KMS-11 (cell line): ENCODE measurements at regions not wholly inside any gene's neighbourhood (a gene's known extent, or its start where the extent isn't known, plus 50 kb on each side); places are given as distances from the start of the nearest gene placed in this dataset.

Experiments used
- H2AFZ ChIP-seq: fragments of 200-600 bp; sonication (generic); 2 replicates; pipeline ENCODE4 v1.6.1; 2016; ENCODE audit warnings: antibody characterized with exemption, mixed run types, low read depth
- H3K27ac ChIP-seq: fragments of 200-600 bp; sonication (generic); 2 replicates; pipeline ENCODE4 v1.6.1; 2016; ENCODE audit warnings: mild to moderate bottlenecking, mixed run types
- H3K27me3 ChIP-seq: fragments of 200-600 bp; sonication (generic); 2 replicates; pipeline ENCODE4 v1.6.1; 2017; ENCODE audit warnings: mild to moderate bottlenecking, low read depth, mixed run types, moderate library complexity; ENCODE audit not compliant: insufficient read depth
- H3K36me3 ChIP-seq: fragments of 200-600 bp; sonication (generic); 2 replicates; pipeline ENCODE4 v1.6.1; 2017; ENCODE audit warnings: mild to moderate bottlenecking, mixed run types; ENCODE audit not compliant: insufficient read depth
- H3K4me1 ChIP-seq: fragments of 200-600 bp; sonication (generic); 2 replicates; pipeline ENCODE4 v1.6.1; 2016; ENCODE audit warnings: mild to moderate bottlenecking, low read depth, mixed run types; ENCODE audit not compliant: poor library complexity, severe bottlenecking
- H3K4me2 ChIP-seq: fragments of 200-600 bp; sonication (generic); 2 replicates; pipeline ENCODE4 v1.7.0; 2016; ENCODE audit warnings: mild to moderate bottlenecking, mixed run types
- H3K4me3 ChIP-seq: fragments of 200-600 bp; sonication (generic); IDR thresholded peaks from 2 replicates; pipeline ENCODE4 v1.6.1; 2017; ENCODE audit warnings: low read depth, low read length, mixed read lengths; ENCODE audit not compliant: insufficient read depth
- H3K79me2 ChIP-seq: fragments of 200-600 bp; sonication (generic); 2 replicates; pipeline ENCODE4 v1.6.1; 2016; ENCODE audit warnings: low read depth, mixed run types; ENCODE audit not compliant: insufficient read depth
- H3K9ac ChIP-seq: fragments of 200-600 bp; sonication (generic); 2 replicates; pipeline ENCODE4 v1.6.1; 2016; ENCODE audit warnings: mild to moderate bottlenecking, mixed run types
- H4K20me1 ChIP-seq: fragments of 200-600 bp; sonication (generic); 2 replicates; pipeline ENCODE4 v1.6.1; 2016; ENCODE audit warnings: mild to moderate bottlenecking, mixed run types; ENCODE audit not compliant: insufficient read depth
- TF ChIP-seq, protein P1 (sequence below): fragments of 200-600 bp; sonication (generic); conservative IDR thresholded peaks from 2 replicates; pipeline ENCODE4 v1.6.1; 2017; ENCODE audit warnings: low read depth, mild to moderate bottlenecking, antibody characterized with exemption, low read length, moderate library complexity, mixed read lengths

DNA sequence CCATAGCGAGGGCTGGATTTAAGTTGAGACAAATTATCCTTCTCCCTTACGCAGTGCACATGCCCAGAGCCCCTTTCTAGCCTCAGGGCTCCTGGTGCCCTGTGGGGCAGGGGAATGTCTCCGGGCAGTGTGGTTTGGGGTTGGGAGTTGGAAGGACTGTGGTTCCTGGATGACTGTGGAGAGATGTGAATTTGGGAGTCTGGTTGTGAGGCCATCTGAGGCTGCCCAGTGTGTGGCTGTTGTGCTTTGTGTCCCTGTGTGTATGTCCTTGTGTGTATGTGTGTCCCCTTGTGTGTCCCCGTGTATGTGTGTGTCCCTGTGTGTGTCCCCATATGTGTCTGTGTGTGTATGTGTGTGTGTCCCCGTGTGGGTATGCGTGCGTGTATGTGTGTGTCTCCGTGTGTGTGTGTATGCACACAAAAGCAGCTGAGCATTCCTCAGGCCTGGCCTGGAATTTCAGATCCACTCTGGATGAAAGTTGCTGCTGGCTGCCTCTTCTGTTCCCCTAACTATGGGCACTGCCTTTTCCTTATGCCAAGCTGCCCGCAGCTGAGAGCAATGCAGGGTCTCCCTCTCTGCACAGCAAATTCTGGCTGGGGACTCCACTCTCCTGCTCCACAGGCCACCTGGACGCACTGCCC is 65.4 kb downstream of the UBIAD1 start:
- Histone ChIP-seq H3K4me3 (no peak overlapping the region), H2AFZ (no peak overlapping the region), H3K9ac (no peak overlapping the region), H3K27ac (no peak overlapping the region), H3K27me3 (peaks cover 77% of the 10 kb centered on the region), H4K20me1 (no peaks in the 10 kb centered on the region), H3K4me1 (no peaks in the 10 kb centered on the region), H3K4me2 (no peak overlapping the region), H3K36me3 (no peaks in the 10 kb centered on the region), H3K79me2 (no peaks in the 10 kb centered on the region)
- TF ChIP-seq, protein P1, sequence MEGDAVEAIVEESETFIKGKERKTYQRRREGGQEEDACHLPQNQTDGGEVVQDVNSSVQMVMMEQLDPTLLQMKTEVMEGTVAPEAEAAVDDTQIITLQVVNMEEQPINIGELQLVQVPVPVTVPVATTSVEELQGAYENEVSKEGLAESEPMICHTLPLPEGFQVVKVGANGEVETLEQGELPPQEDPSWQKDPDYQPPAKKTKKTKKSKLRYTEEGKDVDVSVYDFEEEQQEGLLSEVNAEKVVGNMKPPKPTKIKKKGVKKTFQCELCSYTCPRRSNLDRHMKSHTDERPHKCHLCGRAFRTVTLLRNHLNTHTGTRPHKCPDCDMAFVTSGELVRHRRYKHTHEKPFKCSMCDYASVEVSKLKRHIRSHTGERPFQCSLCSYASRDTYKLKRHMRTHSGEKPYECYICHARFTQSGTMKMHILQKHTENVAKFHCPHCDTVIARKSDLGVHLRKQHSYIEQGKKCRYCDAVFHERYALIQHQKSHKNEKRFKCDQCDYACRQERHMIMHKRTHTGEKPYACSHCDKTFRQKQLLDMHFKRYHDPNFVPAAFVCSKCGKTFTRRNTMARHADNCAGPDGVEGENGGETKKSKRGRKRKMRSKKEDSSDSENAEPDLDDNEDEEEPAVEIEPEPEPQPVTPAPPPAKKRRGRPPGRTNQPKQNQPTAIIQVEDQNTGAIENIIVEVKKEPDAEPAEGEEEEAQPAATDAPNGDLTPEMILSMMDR, result no peak

DNA sequence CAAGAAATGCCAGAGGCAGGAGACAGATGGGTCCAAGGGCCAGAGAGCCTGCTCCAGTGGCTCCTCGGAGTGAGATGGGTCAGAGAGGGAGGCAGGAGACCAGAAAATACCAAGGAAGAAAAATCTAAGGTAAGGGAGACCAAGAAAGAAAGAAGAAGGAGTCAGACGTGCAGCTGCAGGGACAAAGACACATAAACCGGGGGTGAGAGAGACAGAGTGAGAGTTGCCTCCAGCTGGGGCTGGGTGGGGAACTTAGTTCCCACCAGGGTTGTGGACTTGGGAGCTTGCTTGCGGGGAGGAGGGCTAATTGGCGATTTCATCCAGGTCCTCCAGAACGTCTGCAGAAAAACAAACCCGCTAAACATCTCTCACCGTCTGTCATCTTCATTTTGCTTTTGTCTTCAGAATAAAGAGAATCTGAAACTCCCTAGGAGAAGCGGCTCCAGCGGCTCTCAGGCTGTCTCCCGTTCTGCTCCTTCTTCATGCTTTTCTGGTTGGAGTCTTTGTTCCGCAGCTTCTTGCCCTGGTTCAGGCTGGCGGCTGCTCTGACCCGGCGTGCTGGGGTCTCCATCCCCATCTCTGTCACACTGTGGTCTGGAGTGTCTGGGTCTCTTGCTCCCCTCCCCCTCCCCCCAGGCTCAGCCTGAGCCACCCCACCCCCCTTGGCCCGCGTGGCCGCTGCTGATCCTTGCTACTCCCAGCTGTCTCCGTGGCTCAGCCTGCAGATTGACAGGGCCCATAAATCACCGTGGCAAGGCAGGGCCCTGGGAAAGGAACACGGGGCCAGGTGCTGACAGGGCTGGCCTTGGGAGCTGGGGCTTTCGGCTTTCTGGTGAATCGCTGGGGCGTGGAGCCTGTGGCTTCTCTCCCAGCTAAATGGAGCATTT is 66.6 kb downstream of the UBIAD1 start:
- Histone ChIP-seq H2AFZ (no peak overlapping the region), H3K4me2 (no peak overlapping the region), H3K27me3 (peaks cover 76% of the 10 kb centered on the region), H3K9ac (no peak overlapping the region), H3K4me1 (no peaks in the 10 kb centered on the region), H3K4me3 (no peak overlapping the region), H3K36me3 (no peaks in the 10 kb centered on the region), H4K20me1 (no peaks in the 10 kb centered on the region), H3K27ac (no peak overlapping the region), H3K79me2 (no peaks in the 10 kb centered on the region)
- TF ChIP-seq, protein P1, result no peak

DNA sequence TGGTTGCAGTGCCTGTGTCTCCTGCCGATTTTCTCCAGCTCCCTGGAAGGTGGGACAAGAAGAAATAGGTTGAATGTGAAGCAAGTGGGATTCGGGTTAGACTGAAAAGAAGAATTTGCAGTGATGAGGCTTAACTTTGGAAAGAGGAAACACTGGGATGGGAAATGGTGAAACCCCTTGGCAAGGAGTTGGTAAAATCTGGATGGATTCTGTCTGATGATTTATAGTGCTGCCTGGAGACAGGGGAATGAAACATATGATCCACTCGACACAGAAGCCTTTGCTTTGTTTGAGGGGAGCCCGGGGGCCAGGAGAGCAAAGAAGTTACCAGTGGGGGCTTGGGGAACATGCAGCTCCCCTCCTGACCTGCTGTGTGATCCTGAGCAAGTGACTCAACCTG is 67.2 kb downstream of the UBIAD1 start:
- Histone ChIP-seq H3K27ac (no peak overlapping the region), H4K20me1 (no peaks in the 10 kb centered on the region), H3K9ac (no peak overlapping the region), H3K4me3 (no peak overlapping the region), H3K36me3 (no peaks in the 10 kb centered on the region), H2AFZ (no peak overlapping the region), H3K27me3 (peaks cover 76% of the 10 kb centered on the region), H3K4me2 (no peak overlapping the region), H3K79me2 (no peaks in the 10 kb centered on the region), H3K4me1 (no peaks in the 10 kb centered on the region)
- TF ChIP-seq, protein P1, result no peak

DNA sequence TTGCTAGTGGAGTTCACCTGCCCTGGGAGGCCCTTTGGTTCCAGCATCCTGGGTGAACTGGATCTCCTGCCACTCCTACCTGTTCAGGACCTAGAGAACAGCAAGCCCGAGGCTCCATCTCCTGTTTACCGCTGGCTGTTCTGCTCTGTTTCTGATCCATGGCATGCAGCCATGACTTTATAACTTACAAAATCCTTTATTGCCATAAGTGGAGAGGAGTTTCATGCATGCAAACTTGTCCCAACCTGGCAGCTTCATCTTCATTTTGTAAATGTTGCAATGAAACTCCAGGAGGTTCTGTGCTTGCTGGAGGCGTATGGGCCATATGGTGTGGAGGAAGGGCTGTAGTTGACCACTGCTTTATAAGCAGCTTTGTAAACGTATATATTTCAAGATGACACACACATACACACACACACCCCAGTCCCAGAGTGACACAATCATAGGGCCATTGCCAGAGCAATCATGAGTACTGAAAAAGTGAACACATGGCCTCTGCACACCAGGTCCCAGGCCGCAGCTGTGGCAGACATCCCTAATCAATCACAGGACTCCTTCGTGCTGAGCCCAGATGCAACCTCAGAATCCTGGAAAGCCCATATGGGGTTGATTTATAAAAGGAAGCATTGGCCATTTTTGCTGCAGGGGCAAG is 69.0 kb downstream of the UBIAD1 start:
- TF ChIP-seq, protein P1, result no peak
- no peaks in the 10 kb centered on the region for H3K36me3 ChIP-seq
- H3K4me2 ChIP-seq, result no peak overlapping the region
- no peaks in the 10 kb centered on the region for H4K20me1 ChIP-seq
- H3K27ac ChIP-seq, result no peak overlapping the region
- peaks cover 82% of the 10 kb centered on the region for H3K27me3 ChIP-seq
- no peaks in the 10 kb centered on the region for H3K79me2 ChIP-seq
- no peak overlapping the region for H3K9ac ChIP-seq
- no peaks in the 10 kb centered on the region for H3K4me1 ChIP-seq
- no peak overlapping the region for H3K4me3 ChIP-seq
- no peak overlapping the region for H2AFZ ChIP-seq
